ENCODE measurements at regions not wholly inside any gene's neighbourhood (a gene's known extent, or its start where the extent isn't known, plus 50 kb on each side); places are given as distances from the start of the nearest gene placed in this dataset.

DNA sequence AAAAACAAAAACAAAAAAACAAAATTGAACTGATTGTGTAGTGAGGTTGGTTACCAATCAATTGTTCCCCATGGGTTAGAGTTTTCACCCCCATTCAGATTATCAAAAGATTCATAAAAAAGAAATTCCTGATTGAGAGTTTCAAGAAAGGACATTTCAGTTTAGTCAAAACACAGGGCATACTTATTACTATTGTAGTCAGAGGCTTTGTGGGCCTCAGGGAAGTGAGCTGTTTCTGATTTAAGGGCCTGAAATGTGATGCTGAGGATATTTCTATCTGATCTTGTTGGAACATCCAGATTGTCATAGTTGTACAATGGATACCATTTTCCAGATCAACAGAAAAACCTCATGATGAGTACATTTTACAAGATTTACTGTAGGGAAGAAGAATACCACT is 368.1 kb upstream of the NETO1 start:
- TF ChIP-seq, protein P1, sequence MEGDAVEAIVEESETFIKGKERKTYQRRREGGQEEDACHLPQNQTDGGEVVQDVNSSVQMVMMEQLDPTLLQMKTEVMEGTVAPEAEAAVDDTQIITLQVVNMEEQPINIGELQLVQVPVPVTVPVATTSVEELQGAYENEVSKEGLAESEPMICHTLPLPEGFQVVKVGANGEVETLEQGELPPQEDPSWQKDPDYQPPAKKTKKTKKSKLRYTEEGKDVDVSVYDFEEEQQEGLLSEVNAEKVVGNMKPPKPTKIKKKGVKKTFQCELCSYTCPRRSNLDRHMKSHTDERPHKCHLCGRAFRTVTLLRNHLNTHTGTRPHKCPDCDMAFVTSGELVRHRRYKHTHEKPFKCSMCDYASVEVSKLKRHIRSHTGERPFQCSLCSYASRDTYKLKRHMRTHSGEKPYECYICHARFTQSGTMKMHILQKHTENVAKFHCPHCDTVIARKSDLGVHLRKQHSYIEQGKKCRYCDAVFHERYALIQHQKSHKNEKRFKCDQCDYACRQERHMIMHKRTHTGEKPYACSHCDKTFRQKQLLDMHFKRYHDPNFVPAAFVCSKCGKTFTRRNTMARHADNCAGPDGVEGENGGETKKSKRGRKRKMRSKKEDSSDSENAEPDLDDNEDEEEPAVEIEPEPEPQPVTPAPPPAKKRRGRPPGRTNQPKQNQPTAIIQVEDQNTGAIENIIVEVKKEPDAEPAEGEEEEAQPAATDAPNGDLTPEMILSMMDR (IDR thresholded peaks at IDR 0.05; ENCODE audit: extremely low read depth, missing control alignments) = no peak
- DNase-seq (ENCODE audit: low spot score) = no peak

DNA sequence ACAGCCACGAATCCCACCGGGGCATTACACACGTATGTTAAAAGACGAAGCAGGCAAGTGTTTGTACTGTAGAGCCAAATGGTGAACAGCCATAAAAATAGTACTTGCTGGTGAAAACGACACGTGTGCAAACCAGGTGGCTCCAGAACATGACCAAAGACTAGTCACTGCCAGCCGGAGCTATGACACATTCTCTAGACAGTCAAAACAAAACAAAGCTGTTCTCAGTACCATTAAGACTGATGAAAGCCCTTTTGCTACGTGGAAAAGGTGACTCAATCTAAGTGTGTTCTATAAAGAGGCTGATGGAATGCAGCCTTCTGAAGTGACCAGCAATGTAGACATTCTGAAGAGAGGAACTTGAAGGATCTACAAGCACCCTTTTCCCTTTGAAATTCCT is 367.7 kb upstream of the NETO1 start:
- peak; percentile 12 for DNase-seq (ENCODE audit: low spot score)
- TF ChIP-seq, protein P1 (IDR thresholded peaks at IDR 0.05; ENCODE audit: extremely low read depth, missing control alignments) = no peak

DNA sequence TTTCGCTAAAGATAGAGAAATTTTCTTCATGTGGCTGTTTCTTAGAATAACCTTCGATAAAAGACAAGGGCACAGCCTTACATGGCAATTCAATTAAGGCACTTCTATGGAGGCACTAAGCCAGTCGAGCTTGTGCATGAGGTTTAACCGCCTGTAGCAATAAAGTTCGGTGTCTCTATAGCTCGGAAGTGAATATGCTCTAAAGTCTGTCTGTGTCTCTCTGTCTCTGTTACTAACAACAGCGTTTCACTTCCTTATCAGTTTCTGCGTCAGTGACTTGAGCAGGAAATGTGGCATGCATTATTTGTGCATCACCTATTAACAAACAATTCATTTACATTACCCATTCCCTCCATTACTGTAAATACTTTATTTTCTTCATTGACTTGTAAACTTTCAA is 365.1 kb upstream of the NETO1 start:
- TF ChIP-seq, protein P1 (IDR thresholded peaks at IDR 0.05; ENCODE audit: extremely low read depth, missing control alignments) = no peak
- DNase-seq (ENCODE audit: low spot score) = peak; percentile 3

DNA sequence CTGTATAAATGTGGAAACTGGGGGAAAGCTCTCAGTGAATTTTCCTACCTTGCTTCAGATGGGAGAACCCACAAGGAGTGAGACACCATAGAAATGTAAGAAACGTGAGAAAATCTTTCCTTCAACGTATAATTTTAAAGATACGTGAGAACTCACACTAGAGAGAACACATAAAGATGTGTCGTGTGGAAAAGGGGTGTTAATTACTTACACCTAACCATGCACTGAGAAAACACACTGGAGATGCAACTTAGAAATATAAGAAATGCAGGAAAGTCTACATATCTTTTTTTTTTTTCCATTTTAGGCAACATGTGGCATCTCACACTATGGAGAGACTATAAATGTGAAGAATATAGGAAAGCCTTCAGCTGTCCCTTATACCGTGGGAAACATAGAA is 352.9 kb upstream of the NETO1 start:
- TF ChIP-seq, protein P1 (IDR thresholded peaks at IDR 0.05; ENCODE audit: extremely low read depth, missing control alignments) = no peak
- no peak for DNase-seq (ENCODE audit: low spot score)

DNA sequence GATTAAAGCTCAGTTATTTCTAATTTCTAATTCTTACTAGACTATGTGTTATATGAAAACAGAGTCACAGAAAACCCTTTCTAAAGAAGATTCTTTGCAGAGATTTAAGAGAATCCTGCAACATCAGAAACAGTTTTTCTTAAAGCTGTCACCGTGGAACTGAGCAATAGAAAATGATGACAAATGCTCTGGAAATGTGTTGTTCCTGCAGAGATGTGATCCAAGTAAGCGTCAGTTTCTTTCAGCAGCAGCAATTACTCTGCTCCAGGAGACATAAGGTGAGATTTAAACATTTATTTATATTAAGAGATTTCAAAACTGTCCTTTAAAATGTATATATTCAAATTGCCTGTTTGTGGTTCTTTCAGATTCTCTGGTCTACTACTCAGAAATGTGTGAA is 350.5 kb upstream of the NETO1 start:
- DNase-seq (ENCODE audit: low spot score) = no peak
- TF ChIP-seq, protein P1 (IDR thresholded peaks at IDR 0.05; ENCODE audit: extremely low read depth, missing control alignments) = no peak

DNA sequence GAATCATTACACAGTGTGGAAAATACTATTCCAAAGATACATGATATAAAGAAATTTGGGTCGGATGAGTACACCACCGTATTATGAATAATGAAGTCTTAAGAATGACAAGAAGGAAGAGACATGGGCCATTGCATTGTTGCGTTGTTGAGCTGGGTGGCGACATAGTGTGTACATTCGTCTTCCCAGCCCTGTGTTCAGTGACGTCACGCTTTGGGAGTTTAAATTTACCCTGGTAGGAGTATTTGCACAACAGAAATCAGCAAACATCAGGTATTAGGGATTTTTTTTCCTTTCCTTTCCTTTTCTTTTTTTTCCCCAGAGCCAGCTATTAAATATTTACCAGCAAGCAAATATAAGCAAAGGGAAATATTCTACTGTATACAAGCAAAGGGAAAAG is 347.2 kb upstream of the NETO1 start:
- DNase-seq (ENCODE audit: low spot score) = no peak
- TF ChIP-seq, protein P1 (IDR thresholded peaks at IDR 0.05; ENCODE audit: extremely low read depth, missing control alignments) = no peak

DNA sequence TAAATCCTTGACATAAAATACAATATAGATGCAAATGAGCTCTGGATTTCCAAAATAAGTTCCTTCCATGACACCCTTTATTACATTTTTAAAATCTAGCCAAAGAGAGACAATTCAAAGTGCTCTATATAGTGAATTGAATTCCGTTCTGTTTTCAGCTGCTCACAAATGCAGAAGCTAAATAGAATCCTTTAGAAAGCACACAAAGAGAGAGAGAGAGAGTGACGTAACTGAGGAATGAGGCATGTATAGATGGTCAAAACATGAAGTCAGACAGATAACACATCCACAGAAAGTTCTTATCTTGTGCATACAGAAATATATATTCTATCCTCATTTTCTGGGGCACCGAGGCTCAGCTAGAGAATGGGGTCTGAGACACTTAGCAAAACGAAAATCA is 344.7 kb upstream of the NETO1 start:
- TF ChIP-seq, protein P1 (IDR thresholded peaks at IDR 0.05; ENCODE audit: extremely low read depth, missing control alignments) = no peak
- DNase-seq (ENCODE audit: low spot score) = no peak
